GM19239 (cell line): ENCODE measurements at regions not wholly inside any gene's neighbourhood (a gene's known extent, or its start where the extent isn't known, plus 50 kb on each side); places are given as distances from the start of the nearest gene placed in this dataset.

Experiments
- DNase-seq: peaks from one replicate; pipeline ENCODE4 v3.0.0; 2011; ENCODE audit warnings: low spot score; ENCODE audit not compliant: insufficient read length
- FAIRE-seq: peaks from 2 replicates; lab custom pipeline; 2011; peaks lifted over from hg19 to GRCh38; lab: Jason Lieb, UNC

GRCh38 chr3:96071097-96071496 lies 743.3 kb upstream of the EPHA6 start:
- DNase-seq (no peak), FAIRE-seq (no peak)

- DNase-seq (no peak), FAIRE-seq (no peak)
Observed at GRCh38 chr3:96072226-96072625, 742.2 kb upstream of the EPHA6 start.

DNA sequence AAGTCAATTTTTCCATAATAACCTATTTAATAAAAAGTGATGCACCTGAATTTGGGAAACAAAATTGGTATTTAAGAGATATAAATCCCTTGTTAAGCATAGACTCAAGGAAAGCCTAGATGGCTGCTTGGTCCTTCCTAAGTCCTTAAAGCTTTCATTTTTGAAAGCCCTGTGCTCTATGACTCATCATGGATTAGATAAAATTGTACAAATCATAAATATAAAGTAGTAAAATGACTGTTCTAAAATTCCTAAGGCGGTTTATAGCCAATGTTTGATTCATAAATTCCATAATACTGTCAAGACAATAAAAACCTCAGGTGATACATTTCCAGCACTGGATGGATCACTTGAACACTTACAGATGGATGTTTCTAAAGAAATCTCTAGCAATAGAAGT lies 730.8 kb upstream of the EPHA6 start:
- FAIRE-seq (no peak), DNase-seq (no peak)

- no peak for FAIRE-seq
- DNase-seq = no peak
Observed at GRCh38 chr3:96086018-96086417, 728.4 kb upstream of the EPHA6 start.

- FAIRE-seq = no peak
Observed at GRCh38 chr3:96101006-96101560, 713.3 kb upstream of the EPHA6 start.

DNA sequence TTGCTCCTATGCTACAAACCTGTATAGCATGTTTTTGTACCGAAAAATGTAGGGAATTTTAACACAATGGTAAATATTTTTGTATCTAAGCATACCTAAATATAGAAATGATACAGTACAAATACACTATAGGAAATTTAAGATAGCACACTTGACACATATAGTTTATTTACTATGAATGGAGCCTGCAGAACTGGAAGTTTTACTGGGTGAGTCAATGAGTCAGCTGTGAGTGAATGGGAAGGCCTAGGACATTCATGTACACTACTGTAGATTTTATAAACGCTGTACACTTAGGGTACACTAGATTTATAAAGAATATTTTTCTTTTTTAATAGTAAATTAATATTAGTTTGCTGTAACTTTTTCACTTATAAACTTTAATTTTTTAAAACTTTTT lies 707.7 kb upstream of the EPHA6 start:
- DNase-seq (no peak), FAIRE-seq (no peak)

More at GRCh38 chr3:96101006-96101560, 713.3 kb upstream of the EPHA6 start:
- no peak for DNase-seq
